Stomach smooth muscle (tissue), 2 donors: ENCODE measurements at regions not wholly inside any gene's neighbourhood (a gene's known extent, or its start where the extent isn't known, plus 50 kb on each side); places are given as distances from the start of the nearest gene placed in this dataset.
A peak's percentile ranks its signal among the peaks of the same experiment; 100 is the strongest.

Experiments
- H3K27ac ChIP-seq: one replicate; pipeline ENCODE4 v1.7.0; 2013; ENCODE audit warnings: mild to moderate bottlenecking, low read length, inconsistent platforms
- H3K27me3 ChIP-seq, 2 donors: one replicate each; pipeline ENCODE4 v1.7.0; 2013; ENCODE audit warnings: low read length in 2 of 2; ENCODE audit not compliant: insufficient read depth in 2 of 2, control insufficient read depth in 1 of 2
- H3K36me3 ChIP-seq, 2 donors: one replicate each; pipeline ENCODE4 v1.7.0; 2013; ENCODE audit warnings: low read length in 2 of 2; ENCODE audit not compliant: control insufficient read depth in 2 of 2, insufficient read depth in 2 of 2
- H3K4me1 ChIP-seq: one replicate; pipeline ENCODE4 v1.7.0; 2013; ENCODE audit warnings: low read length; ENCODE audit not compliant: control insufficient read depth, insufficient read depth
- H3K4me3 ChIP-seq, 2 donors: one replicate each; pipeline ENCODE4 v1.7.0; 2013; ENCODE audit warnings: low read length in 2 of 2
- H3K9ac ChIP-seq, 2 donors: one replicate each; pipeline ENCODE4 v1.7.0; 2013; ENCODE audit warnings: low read length in 2 of 2, mild to moderate bottlenecking in 1 of 2
- H3K9me3 ChIP-seq, 2 donors: one replicate each; pipeline ENCODE4 v1.7.0; 2013; ENCODE audit warnings: low read length in 2 of 2; ENCODE audit not compliant: control insufficient read depth in 2 of 2
- donor health status: healthy.
- donor health status: Pancreatic carcinoma.

DNA sequence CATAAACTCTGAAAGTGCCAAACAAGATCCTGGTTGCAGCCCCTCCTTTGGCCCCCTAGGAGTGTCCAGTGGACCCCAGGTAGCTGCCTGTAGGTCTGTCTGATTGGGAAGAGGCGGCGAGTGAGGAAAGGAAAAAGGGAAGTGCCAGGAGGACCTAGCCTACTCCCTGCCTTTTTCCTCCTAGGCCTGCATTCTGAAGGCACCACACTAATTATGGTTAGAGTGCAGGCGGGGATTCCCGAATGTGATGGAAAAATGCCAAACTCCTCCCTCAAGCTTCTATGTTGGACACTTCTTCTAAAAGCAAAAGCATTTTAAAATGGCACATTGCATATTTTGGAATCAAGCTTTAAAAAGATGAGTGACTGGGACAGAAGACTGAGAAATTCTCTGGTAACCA lies 83.2 kb upstream of the SMIM15 start:
- H3K4me3 ChIP-seq, result peak overlapping the region in 1 of 2 donors; percentile 17
- H3K36me3 ChIP-seq, result no peaks in the 10 kb centered on the region
- H3K27ac ChIP-seq, result no peak overlapping the region
- no peak overlapping the region for H3K9ac ChIP-seq
- no peaks in the 10 kb centered on the region for H3K4me1 ChIP-seq
- H3K27me3 ChIP-seq, result no peaks in the 10 kb centered on the region
- peaks cover 2 to 4% of the 10 kb centered on the region in 2 donors for H3K9me3 ChIP-seq

DNA sequence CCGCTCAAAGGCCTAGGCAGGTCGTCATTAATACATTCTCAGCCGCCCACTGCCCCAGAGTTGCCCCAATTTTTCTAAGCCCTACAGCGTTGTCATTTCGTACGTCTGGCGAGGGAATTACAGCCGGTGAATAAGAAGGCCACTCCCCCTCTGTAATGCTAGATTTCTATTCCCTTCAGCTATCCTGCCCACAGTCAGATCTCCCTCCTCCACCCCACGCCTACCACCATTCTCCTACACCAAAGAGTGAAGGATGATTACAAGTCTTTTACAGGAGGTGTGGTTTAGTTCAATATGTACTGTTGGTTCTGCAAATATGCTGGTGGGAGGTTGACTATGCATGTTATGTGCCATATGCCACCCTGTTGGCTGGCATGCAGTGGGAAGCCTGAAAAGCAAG lies 83.7 kb upstream of the SMIM15 start:
- no peaks in the 10 kb centered on the region for H3K4me1 ChIP-seq
- peaks cover 2 to 4% of the 10 kb centered on the region in 2 donors for H3K9me3 ChIP-seq
- H3K27ac ChIP-seq, result no peak overlapping the region
- H3K27me3 ChIP-seq, result no peaks in the 10 kb centered on the region
- no peaks in the 10 kb centered on the region for H3K36me3 ChIP-seq
- H3K4me3 ChIP-seq, result peak overlapping the region in 1 of 2 donors; percentile 17
- H3K9ac ChIP-seq, result no peak overlapping the region

DNA sequence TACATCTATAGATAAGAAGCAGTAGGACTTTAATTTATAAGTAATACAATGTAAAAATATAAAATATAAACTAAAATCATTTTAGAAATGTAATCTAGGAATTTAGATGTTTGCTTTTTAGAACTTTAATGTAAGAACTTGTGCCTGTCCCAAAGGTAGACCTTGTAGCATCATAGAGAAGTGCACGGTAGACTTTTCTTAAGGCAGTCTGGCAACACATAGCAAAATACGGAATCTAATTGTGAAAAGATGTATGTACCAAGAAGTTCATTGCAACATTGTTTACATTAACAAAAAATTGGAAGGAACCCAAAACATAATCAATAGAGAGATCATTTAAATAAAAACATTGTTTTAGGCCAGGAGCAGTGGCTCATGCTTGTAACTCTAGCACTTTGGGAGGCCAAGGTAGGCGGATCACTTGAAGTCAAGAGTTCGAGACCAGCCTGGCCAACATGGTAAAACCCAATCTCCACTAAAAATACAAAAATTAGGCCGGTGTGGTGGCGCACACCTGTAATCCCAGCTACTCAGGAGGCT lies 84.6 kb upstream of the SMIM15 start:
- peaks cover 2 to 4% of the 10 kb centered on the region in 2 donors for H3K9me3 ChIP-seq
- no peaks in the 10 kb centered on the region for H3K4me1 ChIP-seq
- no peak overlapping the region for H3K9ac ChIP-seq
- no peak overlapping the region for H3K4me3 ChIP-seq
- no peaks in the 10 kb centered on the region for H3K27me3 ChIP-seq
- H3K27ac ChIP-seq, result no peak overlapping the region
- no peaks in the 10 kb centered on the region for H3K36me3 ChIP-seq

DNA sequence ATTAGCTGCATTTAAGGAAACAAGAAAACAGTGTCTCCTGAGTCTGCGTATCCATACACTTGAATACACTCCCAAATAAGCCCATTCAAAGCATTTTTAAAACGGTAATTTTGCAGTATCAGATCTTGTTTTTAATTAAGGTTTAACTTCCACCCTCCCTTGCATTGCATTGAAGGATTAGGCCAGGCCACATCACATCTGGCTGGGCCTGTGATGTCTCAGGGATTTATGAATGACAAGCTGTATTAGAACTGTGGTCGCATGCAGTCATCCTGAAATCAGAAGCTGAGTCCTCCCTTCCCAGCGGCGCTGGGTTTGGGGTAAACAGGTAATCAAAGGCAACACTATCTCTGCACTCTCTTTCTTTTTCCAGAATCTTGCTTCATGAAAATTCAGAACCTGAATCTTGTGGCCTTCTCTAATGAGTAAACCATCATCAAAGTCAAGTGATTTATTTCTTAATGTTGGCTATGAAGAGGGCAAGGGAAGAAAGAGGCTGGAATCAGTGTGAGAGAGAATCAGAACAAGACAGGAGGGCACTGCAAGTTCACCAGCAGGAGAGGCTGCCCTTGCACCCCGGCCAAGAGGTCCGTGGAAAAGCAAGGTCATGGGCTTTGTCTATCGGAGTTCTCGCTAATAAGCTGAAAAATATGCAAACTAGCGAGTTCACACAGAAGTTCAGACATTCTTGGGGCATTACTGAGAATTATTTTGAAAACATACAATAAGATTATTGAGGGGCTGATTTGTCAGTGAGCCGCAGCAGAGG lies 80.0 kb upstream of the ZSWIM6 start:
- Histone ChIP-seq H3K4me3 (no peak overlapping the region), H3K4me1 (no peaks in the 10 kb centered on the region), H3K9me3 (peaks cover 2 to 4% of the 10 kb centered on the region in 2 donors), H3K27ac (no peak overlapping the region), H3K27me3 (no peaks in the 10 kb centered on the region), H3K36me3 (no peaks in the 10 kb centered on the region), H3K9ac (no peak overlapping the region)

GRCh38 chr5:61252643-61252925 lies 79.5 kb upstream of the ZSWIM6 start:
- Histone ChIP-seq H3K27me3 (no peaks in the 10 kb centered on the region), H3K9me3 (peaks cover 2 to 4% of the 10 kb centered on the region in 2 donors), H3K36me3 (no peaks in the 10 kb centered on the region), H3K4me3 (no peak overlapping the region), H3K9ac (no peak overlapping the region), H3K4me1 (no peaks in the 10 kb centered on the region), H3K27ac (no peak overlapping the region)

DNA sequence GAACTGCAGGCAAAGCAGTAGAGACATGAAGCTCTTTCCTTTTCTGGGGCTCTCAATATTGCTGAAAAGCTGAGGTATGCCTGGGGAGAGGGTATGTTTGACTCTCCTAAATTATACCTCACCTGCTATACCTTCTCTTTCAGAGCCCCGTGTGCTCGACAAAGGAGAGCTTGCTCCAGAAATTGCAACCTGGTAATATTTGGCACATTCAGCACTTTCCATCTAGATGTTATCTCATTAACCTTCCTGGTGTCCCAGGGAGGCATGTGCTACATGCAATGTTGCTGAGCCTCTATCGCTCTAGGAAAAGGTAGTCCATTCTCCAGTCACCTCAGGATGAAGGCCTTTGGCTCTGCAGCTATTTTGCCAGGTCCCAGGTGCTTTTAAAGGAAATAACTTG lies 78.5 kb upstream of the ZSWIM6 start:
- Histone ChIP-seq H3K27me3 (no peaks in the 10 kb centered on the region), H3K4me1 (no peaks in the 10 kb centered on the region), H3K27ac (no peak overlapping the region), H3K36me3 (no peaks in the 10 kb centered on the region), H3K4me3 (no peak overlapping the region), H3K9ac (no peak overlapping the region), H3K9me3 (peaks cover 2 to 4% of the 10 kb centered on the region in 2 donors)

- Histone ChIP-seq H3K27me3 (no peaks in the 10 kb centered on the region), H3K9me3 (no peaks in the 10 kb centered on the region), H3K9ac (no peak overlapping the region), H3K4me1 (no peaks in the 10 kb centered on the region), H3K4me3 (no peak overlapping the region), H3K27ac (no peak overlapping the region), H3K36me3 (no peaks in the 10 kb centered on the region)
Measured at GRCh38 chr5:61254969-61255555, 77.0 kb upstream of the ZSWIM6 start.

- H3K27me3 ChIP-seq, result no peaks in the 10 kb centered on the region
- H3K36me3 ChIP-seq, result no peaks in the 10 kb centered on the region
- H3K4me1 ChIP-seq, result no peaks in the 10 kb centered on the region
- H3K9ac ChIP-seq, result no peak overlapping the region
- no peak overlapping the region for H3K4me3 ChIP-seq
- H3K27ac ChIP-seq, result no peak overlapping the region
- no peaks in the 10 kb centered on the region for H3K9me3 ChIP-seq
Measured at GRCh38 chr5:61256474-61256873, 75.6 kb upstream of the ZSWIM6 start.

DNA sequence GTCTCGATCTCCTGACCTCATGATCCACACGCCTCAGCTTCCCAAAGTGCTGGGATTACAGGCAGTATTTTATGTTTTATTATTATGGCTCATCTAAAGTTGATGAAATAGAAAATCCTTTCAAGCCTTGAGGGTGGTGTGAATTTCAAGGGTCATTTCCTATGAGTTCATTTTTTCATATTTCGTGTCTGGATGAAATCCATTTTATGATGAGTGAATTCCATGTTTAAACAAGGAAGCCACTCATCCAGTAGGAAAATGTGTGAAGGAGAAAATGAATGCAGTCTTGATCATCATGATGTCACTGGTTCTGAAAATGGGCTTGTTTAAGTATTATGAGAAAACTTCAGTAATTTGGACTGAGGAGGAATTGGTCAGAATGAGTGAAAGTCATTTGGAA lies 74.6 kb upstream of the ZSWIM6 start:
- H3K4me3 ChIP-seq, result no peak overlapping the region
- no peaks in the 10 kb centered on the region for H3K36me3 ChIP-seq
- H3K9me3 ChIP-seq, result no peaks in the 10 kb centered on the region
- H3K27me3 ChIP-seq, result no peaks in the 10 kb centered on the region
- no peak overlapping the region for H3K27ac ChIP-seq
- no peaks in the 10 kb centered on the region for H3K4me1 ChIP-seq
- no peak overlapping the region for H3K9ac ChIP-seq

- Histone ChIP-seq H3K9me3 (no peaks in the 10 kb centered on the region), H3K4me3 (no peak overlapping the region), H3K27ac (no peak overlapping the region), H3K4me1 (no peaks in the 10 kb centered on the region), H3K9ac (no peak overlapping the region), H3K27me3 (no peaks in the 10 kb centered on the region), H3K36me3 (no peaks in the 10 kb centered on the region)
Measured at GRCh38 chr5:61261136-61261535, 70.9 kb upstream of the ZSWIM6 start.

DNA sequence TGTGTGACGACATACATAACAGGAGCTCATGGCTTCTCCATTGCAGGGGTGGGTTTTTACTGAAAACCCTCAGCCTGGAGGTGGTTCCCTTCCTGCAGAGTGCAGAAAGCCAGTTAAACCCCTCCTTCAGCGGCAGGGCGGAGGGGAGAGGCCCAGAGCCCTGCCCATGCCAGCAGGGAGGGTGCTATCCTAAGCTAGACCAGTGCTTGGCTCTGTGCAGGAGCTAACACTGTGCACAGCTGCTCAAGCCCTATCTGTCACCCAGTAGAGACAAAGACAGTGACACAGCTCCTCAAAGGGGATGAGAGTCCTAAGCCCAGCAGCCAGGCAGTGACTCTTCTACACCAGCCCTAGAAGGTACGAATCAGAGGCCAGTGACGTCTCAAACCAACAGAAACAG lies 70.0 kb upstream of the ZSWIM6 start:
- no peaks in the 10 kb centered on the region for H3K27me3 ChIP-seq
- H3K36me3 ChIP-seq, result no peaks in the 10 kb centered on the region
- H3K9ac ChIP-seq, result no peak overlapping the region
- H3K4me3 ChIP-seq, result no peak overlapping the region
- no peaks in the 10 kb centered on the region for H3K9me3 ChIP-seq
- H3K27ac ChIP-seq, result no peak overlapping the region
- no peaks in the 10 kb centered on the region for H3K4me1 ChIP-seq
